ENCODE measurements at regions not wholly inside any gene's neighbourhood (a gene's known extent, or its start where the extent isn't known, plus 50 kb on each side); places are given as distances from the start of the nearest gene placed in this dataset.

- no peaks in the 10 kb centered on the region for H3K4me1 Mint-ChIP-seq (ENCODE audit: low read depth)
- no peaks in the 10 kb centered on the region for H3K27me3 Mint-ChIP-seq
- no peak overlapping the region for H3K27ac Mint-ChIP-seq
- H3K9me3 Mint-ChIP-seq, result peaks cover 6% of the 10 kb centered on the region
- no peaks in the 10 kb centered on the region for H3K36me3 Mint-ChIP-seq (ENCODE audit: low read depth)
- DNase-seq, result no peak
- H3K4me3 Mint-ChIP-seq, result no peak overlapping the region
These were observed 769.8 kb upstream of the GYPC start for GRCh38 chr2:125886153-125886552.

- Mint-ChIP-seq H3K27ac (no peak overlapping the region), H3K9me3 (peaks cover 15% of the 10 kb centered on the region), H3K4me3 (no peak overlapping the region), H3K27me3 (no peaks in the 10 kb centered on the region), H3K36me3 (ENCODE audit: low read depth) (no peaks in the 10 kb centered on the region), H3K4me1 (ENCODE audit: low read depth) (no peaks in the 10 kb centered on the region)
- DNase-seq, result no peak
These were observed 754.7 kb upstream of the GYPC start for GRCh38 chr2:125901278-125901677.

- Mint-ChIP-seq H3K4me1 (ENCODE audit: low read depth) (no peaks in the 10 kb centered on the region), H3K9me3 (peaks cover 12% of the 10 kb centered on the region), H3K27ac (no peak overlapping the region), H3K36me3 (ENCODE audit: low read depth) (no peaks in the 10 kb centered on the region), H3K4me3 (no peak overlapping the region), H3K27me3 (no peaks in the 10 kb centered on the region)
- no peak for DNase-seq
These were observed 729.9 kb upstream of the GYPC start for GRCh38 chr2:125925891-125926546.

GRCh38 chr2:125935559-125935958 lies 720.4 kb upstream of the GYPC start:
- Mint-ChIP-seq H3K4me1 (ENCODE audit: low read depth) (no peaks in the 10 kb centered on the region), H3K9me3 (peaks cover 11% of the 10 kb centered on the region), H3K36me3 (ENCODE audit: low read depth) (no peaks in the 10 kb centered on the region), H3K4me3 (no peak overlapping the region), H3K27ac (no peak overlapping the region), H3K27me3 (no peaks in the 10 kb centered on the region)
- no peak for DNase-seq

DNA sequence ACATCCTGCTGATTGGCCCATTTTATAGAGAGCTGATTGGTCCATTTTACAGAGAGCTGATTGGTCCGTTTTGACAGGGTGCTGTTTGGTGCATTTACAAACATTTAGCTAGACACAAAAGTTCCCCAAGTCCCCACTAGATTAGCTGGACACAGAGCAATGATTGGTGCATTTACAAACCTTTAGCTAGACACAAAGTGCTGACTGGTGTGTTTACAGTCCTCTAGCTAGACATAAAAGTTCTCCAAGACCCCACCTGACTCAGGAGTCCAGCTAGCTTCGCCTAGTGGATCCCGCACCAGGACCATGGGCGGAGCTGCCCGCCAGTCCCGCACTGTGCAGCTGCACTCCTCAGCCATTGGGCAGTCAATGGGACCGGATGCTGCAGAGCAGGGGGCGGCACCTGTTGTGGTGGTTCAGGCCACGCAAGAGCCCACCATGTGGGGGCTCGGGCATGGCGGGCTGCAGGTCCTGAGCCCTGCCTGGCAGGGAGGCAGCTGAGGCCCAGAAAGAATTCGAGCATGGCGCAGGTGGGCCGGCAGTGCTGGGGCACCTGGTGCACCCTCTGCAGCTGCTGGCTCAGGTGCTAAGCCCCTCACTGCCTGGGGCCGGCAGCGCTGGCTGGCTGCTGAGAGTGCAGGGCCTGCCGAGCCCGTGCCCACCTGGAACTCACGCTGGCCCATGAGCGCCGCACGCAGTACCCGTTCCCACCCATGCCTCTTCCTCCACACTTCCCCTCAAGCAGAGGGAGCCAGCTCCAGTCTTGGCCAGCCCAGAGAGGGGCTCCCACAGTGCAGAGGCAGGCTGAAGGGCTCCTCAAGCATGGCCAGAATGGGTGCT lies 713.2 kb upstream of the GYPC start:
- Mint-ChIP-seq H3K36me3 (ENCODE audit: low read depth) (no peaks in the 10 kb centered on the region), H3K4me1 (ENCODE audit: low read depth) (no peaks in the 10 kb centered on the region), H3K4me3 (no peak overlapping the region), H3K27ac (no peak overlapping the region), H3K9me3 (peaks cover 19% of the 10 kb centered on the region), H3K27me3 (no peaks in the 10 kb centered on the region)
- no peak for DNase-seq

DNA sequence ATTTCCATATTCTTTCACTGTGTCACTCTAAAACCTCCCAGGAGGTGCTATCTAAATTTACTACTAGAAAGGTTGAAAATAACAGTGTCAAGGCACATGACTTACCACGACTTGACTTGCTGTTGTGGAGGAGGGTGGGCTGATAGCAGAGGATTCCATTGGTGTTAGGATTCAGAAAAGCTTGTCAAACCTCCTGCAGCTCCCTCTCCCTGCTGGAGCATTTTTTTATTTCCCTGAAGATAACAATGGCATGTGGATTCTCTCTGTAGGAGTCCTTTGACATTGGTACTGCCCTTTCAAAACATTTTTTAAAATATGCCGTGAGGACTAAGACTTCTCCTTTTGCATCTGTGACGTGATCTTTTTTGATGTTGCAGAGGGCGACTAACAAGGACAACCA lies 696.9 kb upstream of the GYPC start:
- no peak overlapping the region for H3K27ac Mint-ChIP-seq
- no peak overlapping the region for H3K4me3 Mint-ChIP-seq
- no peaks in the 10 kb centered on the region for H3K4me1 Mint-ChIP-seq (ENCODE audit: low read depth)
- H3K9me3 Mint-ChIP-seq, result peaks cover 9% of the 10 kb centered on the region
- no peaks in the 10 kb centered on the region for H3K27me3 Mint-ChIP-seq
- H3K36me3 Mint-ChIP-seq (ENCODE audit: low read depth), result no peaks in the 10 kb centered on the region
- DNase-seq, result no peak

DNA sequence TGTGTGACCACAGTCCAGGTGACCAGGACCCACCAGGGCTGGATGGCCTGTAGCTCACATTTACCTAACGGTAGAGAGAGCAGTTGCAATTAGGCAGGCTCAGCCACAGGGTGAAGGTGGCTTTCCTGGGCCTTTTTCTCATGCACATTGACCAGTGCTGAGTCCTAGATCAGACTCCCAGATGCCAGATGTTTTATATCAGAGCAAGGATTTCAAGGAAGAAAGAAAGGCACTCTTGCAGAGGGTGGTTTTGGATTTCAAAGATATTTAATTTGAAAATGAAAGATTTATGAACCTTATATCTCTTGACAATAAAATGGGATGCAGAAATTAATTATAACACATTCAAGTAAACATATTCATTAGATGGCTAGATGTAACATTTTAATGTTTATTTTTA lies 694.2 kb upstream of the GYPC start:
- Mint-ChIP-seq H3K27me3 (no peaks in the 10 kb centered on the region), H3K36me3 (ENCODE audit: low read depth) (no peaks in the 10 kb centered on the region), H3K27ac (no peak overlapping the region), H3K9me3 (peaks cover 2% of the 10 kb centered on the region), H3K4me3 (no peak overlapping the region), H3K4me1 (ENCODE audit: low read depth) (no peaks in the 10 kb centered on the region)
- DNase-seq, result no peak

DNA sequence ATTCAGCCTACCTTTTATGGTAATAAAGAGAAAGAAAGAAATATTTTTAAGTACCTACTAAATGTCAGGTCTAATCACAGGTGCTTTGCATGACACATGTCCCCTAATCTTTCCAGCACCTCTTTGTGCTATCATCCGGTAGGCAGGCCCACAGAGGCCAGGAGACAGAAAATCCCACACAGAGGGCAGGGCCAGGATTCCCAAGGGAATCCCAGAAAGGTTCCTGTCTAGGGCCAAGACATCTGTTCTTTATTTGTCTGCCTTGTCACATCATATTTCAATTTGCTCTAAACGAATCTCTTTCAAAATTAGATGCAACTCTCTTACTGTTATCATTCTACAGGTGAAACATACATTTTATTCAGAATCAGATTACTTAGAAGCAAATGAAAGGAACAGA lies 676.1 kb upstream of the GYPC start:
- Mint-ChIP-seq H3K4me3 (no peak overlapping the region), H3K27ac (no peak overlapping the region), H3K36me3 (ENCODE audit: low read depth) (no peaks in the 10 kb centered on the region), H3K27me3 (no peaks in the 10 kb centered on the region), H3K9me3 (peaks cover 7% of the 10 kb centered on the region), H3K4me1 (ENCODE audit: low read depth) (no peaks in the 10 kb centered on the region)
- DNase-seq, result no peak

GRCh38 chr2:125983364-125983763 lies 672.6 kb upstream of the GYPC start:
- DNase-seq, result no peak
- Mint-ChIP-seq H3K27ac (no peak overlapping the region), H3K9me3 (peaks cover 11% of the 10 kb centered on the region), H3K4me3 (no peak overlapping the region), H3K27me3 (no peaks in the 10 kb centered on the region), H3K4me1 (ENCODE audit: low read depth) (no peaks in the 10 kb centered on the region), H3K36me3 (ENCODE audit: low read depth) (no peaks in the 10 kb centered on the region)

GRCh38 chr2:126029316-126029715 lies 626.6 kb upstream of the GYPC start:
- no peaks in the 10 kb centered on the region for H3K27me3 Mint-ChIP-seq
- no peaks in the 10 kb centered on the region for H3K9me3 Mint-ChIP-seq
- H3K4me3 Mint-ChIP-seq, result no peak overlapping the region
- no peak for DNase-seq
- no peaks in the 10 kb centered on the region for H3K4me1 Mint-ChIP-seq (ENCODE audit: low read depth)
- no peaks in the 10 kb centered on the region for H3K36me3 Mint-ChIP-seq (ENCODE audit: low read depth)
- H3K27ac Mint-ChIP-seq, result no peak overlapping the region

DNA sequence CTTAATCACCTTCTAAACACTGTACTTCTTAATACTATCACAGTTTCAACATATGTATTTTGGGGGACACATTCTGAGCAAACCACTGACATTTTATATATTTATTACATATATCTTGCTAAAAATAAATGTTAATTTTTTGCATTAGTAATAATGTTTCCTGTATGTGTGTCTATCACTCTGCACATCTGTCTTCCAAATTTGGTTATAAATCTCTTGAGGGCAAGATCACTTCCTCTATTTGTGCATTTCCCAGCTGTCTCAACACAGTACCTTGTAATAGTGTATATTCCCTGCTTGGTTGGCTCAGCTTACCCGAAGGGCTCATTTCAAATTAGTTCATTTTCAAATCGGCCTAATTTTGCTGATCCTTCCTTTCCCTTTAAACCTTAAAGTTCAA lies 617.1 kb upstream of the GYPC start:
- H3K27me3 Mint-ChIP-seq, result no peaks in the 10 kb centered on the region
- DNase-seq, result no peak
- no peak overlapping the region for H3K4me3 Mint-ChIP-seq
- no peaks in the 10 kb centered on the region for H3K36me3 Mint-ChIP-seq (ENCODE audit: low read depth)
- peaks cover 2% of the 10 kb centered on the region for H3K9me3 Mint-ChIP-seq
- no peak overlapping the region for H3K27ac Mint-ChIP-seq
- no peaks in the 10 kb centered on the region for H3K4me1 Mint-ChIP-seq (ENCODE audit: low read depth)

DNA sequence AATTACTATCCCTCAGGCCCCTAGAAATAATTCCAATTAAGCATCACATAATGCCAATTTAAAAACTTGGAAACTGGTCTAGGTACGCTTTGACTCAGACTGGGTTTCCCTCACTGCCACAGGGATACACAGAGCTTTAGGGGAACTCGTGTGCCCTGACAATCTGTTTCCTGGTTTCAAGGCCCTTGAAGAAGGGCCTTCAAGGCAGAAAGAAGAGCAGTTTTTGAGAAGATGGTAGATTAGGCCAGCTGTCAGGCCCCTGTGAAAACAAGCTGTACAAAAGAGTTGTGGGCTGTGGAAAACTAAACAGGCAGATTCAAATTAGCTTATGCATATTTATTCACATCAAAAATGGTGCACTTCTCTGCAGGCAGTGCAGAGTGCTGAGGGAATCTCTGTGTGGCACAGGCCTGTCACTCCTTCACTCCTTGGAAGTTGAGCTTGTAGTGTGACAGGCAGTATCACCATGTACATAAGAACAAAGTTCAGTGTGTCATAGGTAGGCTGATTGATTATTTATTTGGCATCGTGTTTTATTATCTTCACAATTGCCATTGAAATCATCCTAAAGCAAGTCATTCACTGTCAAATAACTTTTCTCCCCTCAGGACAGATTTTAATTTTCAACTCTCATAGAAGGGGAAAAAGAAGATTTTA lies 614.4 kb upstream of the GYPC start:
- Mint-ChIP-seq H3K4me1 (ENCODE audit: low read depth) (no peaks in the 10 kb centered on the region), H3K4me3 (no peak overlapping the region), H3K27me3 (no peaks in the 10 kb centered on the region), H3K27ac (no peak overlapping the region), H3K36me3 (ENCODE audit: low read depth) (no peaks in the 10 kb centered on the region), H3K9me3 (peaks cover 2% of the 10 kb centered on the region)
- no peak for DNase-seq

- Mint-ChIP-seq H3K27ac (no peak overlapping the region), H3K36me3 (ENCODE audit: low read depth) (no peaks in the 10 kb centered on the region), H3K4me3 (no peak overlapping the region), H3K9me3 (peaks cover 2% of the 10 kb centered on the region), H3K27me3 (no peaks in the 10 kb centered on the region), H3K4me1 (ENCODE audit: low read depth) (no peaks in the 10 kb centered on the region)
- DNase-seq, result no peak
These were observed 613.9 kb upstream of the GYPC start for GRCh38 chr2:126042089-126042488.

GRCh38 chr2:126048719-126049118 lies 607.2 kb upstream of the GYPC start:
- DNase-seq, result no peak
- Mint-ChIP-seq H3K27me3 (no peaks in the 10 kb centered on the region), H3K4me1 (ENCODE audit: low read depth) (no peaks in the 10 kb centered on the region), H3K36me3 (ENCODE audit: low read depth) (no peaks in the 10 kb centered on the region), H3K4me3 (no peak overlapping the region), H3K9me3 (peaks cover 16% of the 10 kb centered on the region), H3K27ac (no peak overlapping the region)

DNA sequence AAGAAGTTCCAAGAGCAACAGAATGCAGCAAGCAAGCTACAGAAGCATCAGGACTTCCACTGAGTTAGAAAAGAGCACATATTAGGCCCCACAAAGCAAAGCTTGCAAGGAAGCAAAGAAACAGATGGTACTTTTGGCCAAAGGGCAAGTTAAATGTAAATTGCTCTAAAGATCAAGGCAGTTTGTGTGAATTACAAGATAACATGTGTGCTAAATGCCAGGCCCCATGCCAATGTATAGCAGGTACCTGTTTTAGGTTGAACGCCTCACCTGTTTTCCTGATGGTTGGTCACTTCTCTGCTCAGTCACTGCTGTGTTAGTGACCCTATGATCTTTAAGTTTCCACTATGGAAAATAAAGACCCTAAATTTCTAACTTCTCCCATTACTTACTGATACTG lies 606.5 kb upstream of the GYPC start:
- Mint-ChIP-seq H3K27me3 (no peaks in the 10 kb centered on the region), H3K4me3 (no peak overlapping the region), H3K36me3 (ENCODE audit: low read depth) (no peaks in the 10 kb centered on the region), H3K9me3 (peaks cover 16% of the 10 kb centered on the region), H3K27ac (no peak overlapping the region), H3K4me1 (ENCODE audit: low read depth) (no peaks in the 10 kb centered on the region)
- DNase-seq, result no peak
